ENCODE measurements at regions not wholly inside any gene's neighbourhood (a gene's known extent, or its start where the extent isn't known, plus 50 kb on each side); places are given as distances from the start of the nearest gene placed in this dataset.

DNA sequence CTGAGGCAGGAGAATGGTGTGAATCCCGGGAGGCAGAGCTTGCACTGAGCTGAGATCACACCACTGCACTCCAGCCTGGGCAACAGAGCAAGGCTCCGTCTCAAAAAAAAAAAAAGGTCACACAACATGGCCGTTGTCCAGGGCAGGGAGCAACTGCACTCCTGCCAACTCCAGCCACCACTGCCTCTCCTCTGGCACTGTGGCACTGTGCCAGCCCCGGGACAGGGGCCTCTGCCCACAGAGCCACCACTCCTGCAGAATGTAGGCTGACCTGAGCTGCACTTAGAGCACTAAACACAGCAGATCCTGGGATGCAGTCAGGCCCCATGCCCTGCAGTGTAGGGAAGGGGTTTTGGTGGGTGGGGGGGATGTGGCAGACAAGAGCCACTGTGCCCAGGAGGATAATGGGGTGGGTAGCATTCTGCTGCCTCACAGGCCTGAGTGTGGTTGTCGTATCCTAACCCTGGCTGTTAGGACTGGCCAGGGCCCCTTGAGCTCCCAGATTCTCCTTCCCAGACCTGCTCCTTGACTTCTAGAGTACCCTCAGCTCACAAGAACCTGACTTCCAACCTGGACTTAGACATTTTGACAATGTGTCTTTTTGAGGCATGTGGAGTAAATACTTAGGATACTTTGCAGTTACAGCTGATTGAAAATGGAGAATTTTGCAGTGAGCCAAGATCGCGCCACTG lies 69.4 kb upstream of the SH3RF3 start:
- H3K4me1 ChIP-seq (ENCODE audit: control insufficient read depth, insufficient read depth, low read length), result peaks cover 8% of the 10 kb centered on the region
- ChIA-PET POLR2A (no interaction called here), CTCF (interaction anchor here (1.1 to 1.3 kb wide), 2 partner anchors 131 to 455 kb away, joined by 3 read pairs; no protein-coding TSS in a partner anchor)
- no peaks in the 10 kb centered on the region for H3K9me3 ChIP-seq (ENCODE audit: control insufficient read depth, insufficient read depth, low read depth, low read length)
- no peaks in the 10 kb centered on the region for H3K36me3 ChIP-seq (ENCODE audit: control insufficient read depth in 2 of 2, insufficient read depth in 1 of 2, low read length in 2 of 2)
- TF ChIP-seq, protein P1, sequence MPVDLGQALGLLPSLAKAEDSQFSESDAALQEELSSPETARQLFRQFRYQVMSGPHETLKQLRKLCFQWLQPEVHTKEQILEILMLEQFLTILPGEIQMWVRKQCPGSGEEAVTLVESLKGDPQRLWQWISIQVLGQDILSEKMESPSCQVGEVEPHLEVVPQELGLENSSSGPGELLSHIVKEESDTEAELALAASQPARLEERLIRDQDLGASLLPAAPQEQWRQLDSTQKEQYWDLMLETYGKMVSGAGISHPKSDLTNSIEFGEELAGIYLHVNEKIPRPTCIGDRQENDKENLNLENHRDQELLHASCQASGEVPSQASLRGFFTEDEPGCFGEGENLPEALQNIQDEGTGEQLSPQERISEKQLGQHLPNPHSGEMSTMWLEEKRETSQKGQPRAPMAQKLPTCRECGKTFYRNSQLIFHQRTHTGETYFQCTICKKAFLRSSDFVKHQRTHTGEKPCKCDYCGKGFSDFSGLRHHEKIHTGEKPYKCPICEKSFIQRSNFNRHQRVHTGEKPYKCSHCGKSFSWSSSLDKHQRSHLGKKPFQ (tag by site-specific recombination; IDR thresholded peaks at IDR 0.05), result peak; percentile 87
- TF ChIP-seq ZBTB20 (tag by site-specific recombination; IDR thresholded peaks at IDR 0.05), result no peak
- H3K4me3 ChIP-seq (ENCODE audit: low read depth, low read length), result no peak overlapping the region
- no peak overlapping the region for H3K27ac ChIP-seq (ENCODE audit: extremely low read depth, low read depth, low read length)

DNA sequence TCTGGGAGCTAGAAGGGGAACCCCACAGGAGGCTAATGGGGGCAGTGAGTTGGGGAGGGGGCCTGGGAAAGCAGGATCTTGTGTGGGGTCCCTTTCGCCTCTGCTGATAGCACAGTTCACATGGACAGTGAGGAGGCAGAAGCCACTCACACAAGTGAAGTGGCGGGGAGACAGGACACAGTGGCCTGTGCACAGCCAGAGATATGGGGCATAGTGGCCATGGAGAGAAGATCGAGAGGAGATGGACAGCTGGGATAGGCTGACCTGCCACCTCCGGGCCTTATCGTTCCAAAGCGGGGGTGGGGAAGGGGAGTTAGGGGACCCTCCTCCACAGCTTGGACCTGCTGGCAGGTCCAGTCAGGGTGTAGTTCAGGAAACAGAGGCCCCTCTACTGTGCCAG lies 69.8 kb upstream of the EDAR start:
- TF ChIP-seq BCL6B (tag by site-specific recombination; IDR thresholded peaks at IDR 0.05), result no peak
- no peak for TF ChIP-seq ZBTB1 (tag by site-specific recombination; IDR thresholded peaks at IDR 0.05)
- TF ChIP-seq GLI2 (tag by site-specific recombination; IDR thresholded peaks at IDR 0.05; ENCODE audit: borderline replicate concordance, low read depth), result no peak
- TF ChIP-seq ZNF211 (tag by site-specific recombination; IDR thresholded peaks at IDR 0.05; ENCODE audit: low read depth), result no peak
- no peak for TF ChIP-seq ZFP41 (tag by site-specific recombination; IDR thresholded peaks at IDR 0.05; ENCODE audit: borderline replicate concordance)
- no peak for TF ChIP-seq SCRT1 (tag by site-specific recombination; IDR thresholded peaks at IDR 0.05; ENCODE audit: borderline replicate concordance)
- no peak for TF ChIP-seq ZNF169 (tag by site-specific recombination; IDR thresholded peaks at IDR 0.05)
- no peak for TF ChIP-seq SETDB1 (IDR thresholded peaks at IDR 0.05; ENCODE audit: insufficient read length, low read length)
- TF ChIP-seq ZNF302 (tag by site-specific recombination; IDR thresholded peaks at IDR 0.05; ENCODE audit: low read depth), result no peak
- no peak for TF ChIP-seq ZNF426 (tag by site-specific recombination; IDR thresholded peaks at IDR 0.05)
- TF ChIP-seq, protein P2, sequence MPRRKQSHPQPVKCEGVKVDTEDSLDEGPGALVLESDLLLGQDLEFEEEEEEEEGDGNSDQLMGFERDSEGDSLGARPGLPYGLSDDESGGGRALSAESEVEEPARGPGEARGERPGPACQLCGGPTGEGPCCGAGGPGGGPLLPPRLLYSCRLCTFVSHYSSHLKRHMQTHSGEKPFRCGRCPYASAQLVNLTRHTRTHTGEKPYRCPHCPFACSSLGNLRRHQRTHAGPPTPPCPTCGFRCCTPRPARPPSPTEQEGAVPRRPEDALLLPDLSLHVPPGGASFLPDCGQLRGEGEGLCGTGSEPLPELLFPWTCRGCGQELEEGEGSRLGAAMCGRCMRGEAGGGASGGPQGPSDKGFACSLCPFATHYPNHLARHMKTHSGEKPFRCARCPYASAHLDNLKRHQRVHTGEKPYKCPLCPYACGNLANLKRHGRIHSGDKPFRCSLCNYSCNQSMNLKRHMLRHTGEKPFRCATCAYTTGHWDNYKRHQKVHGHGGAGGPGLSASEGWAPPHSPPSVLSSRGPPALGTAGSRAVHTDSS (tag by site-specific recombination; IDR thresholded peaks at IDR 0.05), result no peak
- no peak for TF ChIP-seq GLIS1 (tag by site-specific recombination; IDR thresholded peaks at IDR 0.05)
- no peak for TF ChIP-seq ZNF623 (tag by site-specific recombination; IDR thresholded peaks at IDR 0.05)
- TF ChIP-seq, protein P3, sequence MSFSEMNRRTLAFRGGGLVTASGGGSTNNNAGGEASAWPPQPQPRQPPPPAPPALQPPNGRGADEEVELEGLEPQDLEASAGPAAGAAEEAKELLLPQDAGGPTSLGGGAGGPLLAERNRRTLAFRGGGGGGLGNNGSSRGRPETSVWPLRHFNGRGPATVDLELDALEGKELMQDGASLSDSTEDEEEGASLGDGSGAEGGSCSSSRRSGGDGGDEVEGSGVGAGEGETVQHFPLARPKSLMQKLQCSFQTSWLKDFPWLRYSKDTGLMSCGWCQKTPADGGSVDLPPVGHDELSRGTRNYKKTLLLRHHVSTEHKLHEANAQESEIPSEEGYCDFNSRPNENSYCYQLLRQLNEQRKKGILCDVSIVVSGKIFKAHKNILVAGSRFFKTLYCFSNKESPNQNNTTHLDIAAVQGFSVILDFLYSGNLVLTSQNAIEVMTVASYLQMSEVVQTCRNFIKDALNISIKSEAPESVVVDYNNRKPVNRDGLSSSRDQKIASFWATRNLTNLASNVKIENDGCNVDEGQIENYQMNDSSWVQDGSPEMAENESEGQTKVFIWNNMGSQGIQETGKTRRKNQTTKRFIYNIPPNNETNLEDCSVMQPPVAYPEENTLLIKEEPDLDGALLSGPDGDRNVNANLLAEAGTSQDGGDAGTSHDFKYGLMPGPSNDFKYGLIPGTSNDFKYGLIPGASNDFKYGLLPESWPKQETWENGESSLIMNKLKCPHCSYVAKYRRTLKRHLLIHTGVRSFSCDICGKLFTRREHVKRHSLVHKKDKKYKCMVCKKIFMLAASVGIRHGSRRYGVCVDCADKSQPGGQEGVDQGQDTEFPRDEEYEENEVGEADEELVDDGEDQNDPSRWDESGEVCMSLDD (tag by site-specific recombination; IDR thresholded peaks at IDR 0.05), result no peak
- no peak for TF ChIP-seq ZNF350 (tag by site-specific recombination; IDR thresholded peaks at IDR 0.05)
- no peak for TF ChIP-seq ZSCAN23 (tag by site-specific recombination; IDR thresholded peaks at IDR 0.05)
- TF ChIP-seq, protein P4, sequence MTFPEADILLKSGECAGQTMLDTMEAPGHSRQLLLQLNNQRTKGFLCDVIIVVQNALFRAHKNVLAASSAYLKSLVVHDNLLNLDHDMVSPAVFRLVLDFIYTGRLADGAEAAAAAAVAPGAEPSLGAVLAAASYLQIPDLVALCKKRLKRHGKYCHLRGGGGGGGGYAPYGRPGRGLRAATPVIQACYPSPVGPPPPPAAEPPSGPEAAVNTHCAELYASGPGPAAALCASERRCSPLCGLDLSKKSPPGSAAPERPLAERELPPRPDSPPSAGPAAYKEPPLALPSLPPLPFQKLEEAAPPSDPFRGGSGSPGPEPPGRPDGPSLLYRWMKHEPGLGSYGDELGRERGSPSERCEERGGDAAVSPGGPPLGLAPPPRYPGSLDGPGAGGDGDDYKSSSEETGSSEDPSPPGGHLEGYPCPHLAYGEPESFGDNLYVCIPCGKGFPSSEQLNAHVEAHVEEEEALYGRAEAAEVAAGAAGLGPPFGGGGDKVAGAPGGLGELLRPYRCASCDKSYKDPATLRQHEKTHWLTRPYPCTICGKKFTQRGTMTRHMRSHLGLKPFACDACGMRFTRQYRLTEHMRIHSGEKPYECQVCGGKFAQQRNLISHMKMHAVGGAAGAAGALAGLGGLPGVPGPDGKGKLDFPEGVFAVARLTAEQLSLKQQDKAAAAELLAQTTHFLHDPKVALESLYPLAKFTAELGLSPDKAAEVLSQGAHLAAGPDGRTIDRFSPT (tag by site-specific recombination; IDR thresholded peaks at IDR 0.05), result no peak
- TF ChIP-seq ZNF585B (tag by site-specific recombination; IDR thresholded peaks at IDR 0.05), result no peak
- TF ChIP-seq YY2 (tag by site-specific recombination; IDR thresholded peaks at IDR 0.05), result no peak
- no peak for TF ChIP-seq ZNF19 (tag by site-specific recombination; IDR thresholded peaks at IDR 0.05; ENCODE audit: low read depth)

More for the DNA sequence above, 69.8 kb upstream of the EDAR start:
- POLR2A ChIA-PET, result no interaction called here
- Histone ChIP-seq H3K4me1 (ENCODE audit: control insufficient read depth, insufficient read depth, low read length) (peaks cover 8% of the 10 kb centered on the region), H3K4me3 (ENCODE audit: low read depth, low read length) (no peak overlapping the region), H3K9me3 (ENCODE audit: control insufficient read depth, insufficient read depth, low read depth, low read length) (no peaks in the 10 kb centered on the region), H3K27ac (ENCODE audit: extremely low read depth, low read depth, low read length) (peak overlapping the region; percentile 50; the same call in 1 of the 2 replicates), H3K36me3 (ENCODE audit: control insufficient read depth in 2 of 2, insufficient read depth in 1 of 2, low read length in 2 of 2) (no peaks in the 10 kb centered on the region)
- CTCF ChIA-PET, result interaction anchor here (0.6 kb wide), 1 partner anchor 14 kb away, joined by 3 read pairs; no protein-coding TSS in a partner anchor
